ENCODE measurements at regions not wholly inside any gene's neighbourhood (a gene's known extent, or its start where the extent isn't known, plus 50 kb on each side); places are given as distances from the start of the nearest gene placed in this dataset.

GRCh38 chr3:25281041-25281731 lies 146.9 kb upstream of the RARB start:
- Histone ChIP-seq H2AFZ (replicated peaks; ENCODE audit: low read length, poor library complexity) (no peak overlapping the region), H2AK9ac (replicated peaks; ENCODE audit: low read depth, low read length, poor library complexity) (no peak overlapping the region), H2BK5ac (ENCODE audit: low read depth, low read length, poor library complexity, severe bottlenecking) (no peak overlapping the region), H3K56ac (ENCODE audit: extremely low read depth, insufficient read depth, low read length) (no peak overlapping the region), H3K23ac (ENCODE audit: low read depth, low read length) (no peak overlapping the region), H2AK5ac (ENCODE audit: low read depth, low read length) (no peak overlapping the region), H2BK120ac (ENCODE audit: low read depth, low read length) (no peak overlapping the region), H4K5ac (ENCODE audit: low read depth, low read length) (no peak overlapping the region), H3K36me3 (ENCODE audit: control insufficient read depth, insufficient read depth, low read length) (no peaks in the 10 kb centered on the region), H2BK15ac (ENCODE audit: low read depth, low read length) (no peak overlapping the region), H3K27ac (ENCODE audit: insufficient read depth, low read length) (no peak overlapping the region), H4K91ac (ENCODE audit: insufficient read depth, low read depth, low read length) (no peak overlapping the region), H3K79me1 (ENCODE audit: low read depth in 1 of 2, low read length in 2 of 2) (no peaks in the 10 kb centered on the region), H3K27me3 (ENCODE audit: control insufficient read depth, insufficient read depth, low read length) (no peaks in the 10 kb centered on the region), H3K4me2 (ENCODE audit: low read depth, low read length) (no peak overlapping the region), H2BK20ac (ENCODE audit: low read depth, low read length) (no peak overlapping the region), H3K14ac (replicated peaks; ENCODE audit: low read depth, low read length) (no peak overlapping the region), H3K18ac (ENCODE audit: low read depth, low read length) (no peak overlapping the region), H4K8ac (ENCODE audit: low read depth in 2 of 2, low read length in 2 of 2) (no peak overlapping the region), H4K20me1 (ENCODE audit: insufficient read depth, low read length) (no peaks in the 10 kb centered on the region), H3K4me3 (ENCODE audit: insufficient read depth, low read depth, low read length) (no peak overlapping the region), H3K4me1 (ENCODE audit: control insufficient read depth, insufficient read depth, low read length) (no peaks in the 10 kb centered on the region), H3K9me1 (ENCODE audit: insufficient read depth, low read length) (no peaks in the 10 kb centered on the region), H3K4ac (ENCODE audit: low read depth, low read length) (no peak overlapping the region), H3K9ac (ENCODE audit: low read depth, low read length) (no peak overlapping the region), H3K9me3 (ENCODE audit: control insufficient read depth, insufficient read depth, low read length) (peaks cover 4% of the 10 kb centered on the region; the same call in 1 of the 2 replicates)
- DNase-seq = no peak
- dilution Hi-C loops (cut with HindIII; ENCODE audit: low sequenced_read_pairs, unreplicated experiment) (no loop called here), intact Hi-C loops (cut with micrococcal nuclease) (no loop called here), in situ Hi-C loops (cut with MboI; ENCODE audit: low sequenced_read_pairs) (no loop called here)
- CTCF ChIA-PET = no interaction called here
- no peak for TF ChIP-seq SMC3 (IDR thresholded peaks at IDR 0.05; ENCODE audit: low read depth, low read length)
- TF ChIP-seq ELK1 (IDR thresholded peaks at IDR 0.05; ENCODE audit: borderline replicate concordance, low read depth, low read length) = no peak
- TF ChIP-seq MAZ (IDR thresholded peaks at IDR 0.05; ENCODE audit: borderline replicate concordance, low read depth, low read length) = no peak
- TF ChIP-seq FOS (IDR thresholded peaks at IDR 0.05; ENCODE audit: low read depth, low read length) = no peak
- no peak for TF ChIP-seq CHD1 (IDR thresholded peaks at IDR 0.05; ENCODE audit: low read depth, low read length)
- TF ChIP-seq MAFK (IDR thresholded peaks at IDR 0.05; ENCODE audit: low read depth, low read length) = no peak
- no peak for TF ChIP-seq MXI1 (IDR thresholded peaks at IDR 0.05; ENCODE audit: borderline replicate concordance, low read depth, low read length)
- TF ChIP-seq POLR2A (IDR thresholded peaks at IDR 0.05; ENCODE audit: low read depth, low read length) = no peak
- TF ChIP-seq NFE2L2 (IDR thresholded peaks at IDR 0.05; ENCODE audit: low read depth, low read length) = no peak
- no peak for TF ChIP-seq BHLHE40 (IDR thresholded peaks at IDR 0.05; ENCODE audit: low read depth, low read length)
- TF ChIP-seq USF2 (IDR thresholded peaks at IDR 0.05; ENCODE audit: low read depth, low read length) = no peak
- TF ChIP-seq CTCF (conservative IDR thresholded peaks at IDR 0.05; ENCODE audit: low read depth, low read length) = no peak
- BruUV-seq (replicated peaks) = no TSS peak
- no peak for ATAC-seq (ENCODE audit: low read depth)
- no CpG with 5 or more reads among the region's 4 CpGs for WGBS, 2 experiments (ENCODE audit: extremely low coverage in 2 of 2, insufficient read length in 1 of 2)
- POLR2A ChIA-PET (ENCODE audit: unreplicated experiment) = no interaction called here
